Esophagus muscularis mucosa (tissue), 3 donors: ENCODE measurements at regions not wholly inside any gene's neighbourhood (a gene's known extent, or its start where the extent isn't known, plus 50 kb on each side); places are given as distances from the start of the nearest gene placed in this dataset.

Experiments
- CTCF ChIP-seq, 3 experiments: fragments of 200-600 bp in 2 of 3; fragments of 450-650 bp in 1 of 3; sonication (generic) in 2 of 3; IDR thresholded peaks; one replicate each; pipeline ENCODE4 v1.5.1; 2017 to 2019; ENCODE audit warnings: antibody characterized with exemption in 3 of 3, mild to moderate bottlenecking in 2 of 3, moderate library complexity in 1 of 3
- POLR2A ChIP-seq: fragments of 450-650 bp; IDR thresholded peaks from one replicate; pipeline ENCODE4 v1.6.1; 2017; ENCODE audit warnings: antibody characterized with exemption, moderate library complexity, mild to moderate bottlenecking, low read depth

GRCh38 chr21:35422011-35422410 is 372.9 kb upstream of the RUNX1 start:
- TF ChIP-seq CTCF (IDR thresholded peaks at IDR 0.05) (no peak), POLR2A (no peak)
